Left ventricle myocardium inferior (tissue), 1 donor: ENCODE measurements at regions not wholly inside any gene's neighbourhood (a gene's known extent, or its start where the extent isn't known, plus 50 kb on each side); places are given as distances from the start of the nearest gene placed in this dataset.

Experiments used
- DNase-seq: peaks from one replicate; pipeline ENCODE4 v3.0.0-alpha.2; 2020
- H3K27ac ChIP-seq: fragments of 200-600 bp; replicated peaks from 2 replicates; pipeline ENCODE4 v1.8.0; 2021
- H3K27me3 ChIP-seq: fragments of 200-600 bp; 2 replicates; pipeline ENCODE4 v1.8.0; 2021; ENCODE audit warnings: low read depth
- H3K36me3 ChIP-seq: fragments of 200-600 bp; 2 replicates; pipeline ENCODE4 v1.8.0; 2021
- H3K4me1 ChIP-seq: fragments of 200-600 bp; 2 replicates; pipeline ENCODE4 v1.8.0; 2021
- H3K4me3 ChIP-seq: fragments of 200-600 bp; 2 replicates; pipeline ENCODE4 v1.8.0; 2021; ENCODE audit warnings: mild to moderate bottlenecking, moderate library complexity
- H3K9me3 ChIP-seq: fragments of 200-600 bp; replicated peaks from 2 replicates; pipeline ENCODE4 v1.8.0; 2021
- CTCF ChIP-seq: fragments of 200-600 bp; IDR thresholded peaks from 2 replicates; pipeline ENCODE4 v1.8.0; 2021; ENCODE audit warnings: antibody characterized with exemption, mild to moderate bottlenecking, borderline replicate concordance
- intact Hi-C: fragments of 100-400 bp; cut with micrococcal nuclease; formaldehyde crosslinking; loops from one replicate; pipeline ENCODE4 v1.11.0; 2022
- donor health status: DM: no; HTN: yes; CAD: no; lungs with severe emphysema.

GRCh38 chr5:124263680-124264491 lies 482.6 kb downstream of the ZNF608 start:
- intact Hi-C loops = no loop called here
- no peak for TF ChIP-seq CTCF

GRCh38 chr5:124262991-124263571 lies 483.4 kb downstream of the ZNF608 start:
- intact Hi-C loops = no loop called here
- Histone ChIP-seq H3K9me3 (no peaks in the 10 kb centered on the region), H3K27me3 (no peaks in the 10 kb centered on the region), H3K4me3 (no peak overlapping the region), H3K27ac (no peak overlapping the region), H3K36me3 (no peaks in the 10 kb centered on the region), H3K4me1 (peaks cover 22% of the 10 kb centered on the region)
- DNase-seq = no peak
- TF ChIP-seq CTCF = no peak

More at GRCh38 chr5:124263680-124264491, 482.6 kb downstream of the ZNF608 start:
- no peaks in the 10 kb centered on the region for H3K9me3 ChIP-seq
- no peaks in the 10 kb centered on the region for H3K27me3 ChIP-seq
- H3K4me3 ChIP-seq = no peak overlapping the region
- DNase-seq = no peak
- no peak overlapping the region for H3K27ac ChIP-seq
- H3K36me3 ChIP-seq = no peaks in the 10 kb centered on the region
- peaks cover 22% of the 10 kb centered on the region for H3K4me1 ChIP-seq

GRCh38 chr5:124262470-124262869 lies 484.0 kb downstream of the ZNF608 start:
- Histone ChIP-seq H3K9me3 (no peaks in the 10 kb centered on the region), H3K36me3 (no peaks in the 10 kb centered on the region), H3K27me3 (no peaks in the 10 kb centered on the region), H3K4me1 (peaks cover 22% of the 10 kb centered on the region), H3K27ac (no peak overlapping the region), H3K4me3 (no peak overlapping the region)
- intact Hi-C loops = no loop called here
- TF ChIP-seq CTCF = no peak
- DNase-seq = no peak

- Histone ChIP-seq H3K27ac (no peak overlapping the region), H3K9me3 (no peaks in the 10 kb centered on the region), H3K4me3 (no peak overlapping the region), H3K27me3 (no peaks in the 10 kb centered on the region), H3K36me3 (no peaks in the 10 kb centered on the region), H3K4me1 (peaks cover 22% of the 10 kb centered on the region)
- intact Hi-C loops = no loop called here
- TF ChIP-seq CTCF = no peak
- no peak for DNase-seq
These were observed 484.6 kb downstream of the ZNF608 start for GRCh38 chr5:124261848-124262247.

GRCh38 chr5:124260921-124261515 lies 485.4 kb downstream of the ZNF608 start:
- DNase-seq = no peak
- intact Hi-C loops = no loop called here
- TF ChIP-seq CTCF = no peak
- H3K4me3 ChIP-seq = no peak overlapping the region
- no peaks in the 10 kb centered on the region for H3K27me3 ChIP-seq
- no peak overlapping the region for H3K27ac ChIP-seq
- H3K4me1 ChIP-seq = peaks cover 22% of the 10 kb centered on the region
- no peaks in the 10 kb centered on the region for H3K36me3 ChIP-seq
- no peaks in the 10 kb centered on the region for H3K9me3 ChIP-seq
